GM18870 (cell line): ENCODE measurements at regions not wholly inside any gene's neighbourhood (a gene's known extent, or its start where the extent isn't known, plus 50 kb on each side); places are given as distances from the start of the nearest gene placed in this dataset.

Experiments used
- ATAC-seq: cut with Tn5 transposase; IDR thresholded peaks from one replicate; pipeline ENCODE4 v1.9.1; 2021; ENCODE audit warnings: moderate library complexity; ENCODE audit not compliant: unreplicated experiment

DNA sequence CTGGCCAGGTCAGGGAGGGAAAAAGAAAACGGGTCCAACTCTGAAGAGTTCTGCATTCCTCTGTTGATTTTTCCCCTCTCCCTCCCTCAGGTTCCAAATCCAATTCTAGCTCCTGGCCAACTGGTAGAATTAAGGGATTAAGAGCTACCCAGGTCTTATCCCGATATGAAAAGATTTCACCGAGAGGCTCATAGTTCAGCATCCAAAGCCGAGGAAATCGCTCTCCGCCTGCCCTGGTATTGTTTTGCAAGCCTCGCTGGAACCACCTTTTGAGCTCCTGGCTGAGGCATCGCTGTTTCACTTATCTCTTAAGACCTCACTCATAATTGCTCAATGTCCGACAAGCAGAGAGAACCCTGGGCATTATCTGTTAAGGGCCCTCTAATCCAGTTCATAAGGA lies 180.4 kb downstream of the URI1 start:
- ATAC-seq, result no peak

DNA sequence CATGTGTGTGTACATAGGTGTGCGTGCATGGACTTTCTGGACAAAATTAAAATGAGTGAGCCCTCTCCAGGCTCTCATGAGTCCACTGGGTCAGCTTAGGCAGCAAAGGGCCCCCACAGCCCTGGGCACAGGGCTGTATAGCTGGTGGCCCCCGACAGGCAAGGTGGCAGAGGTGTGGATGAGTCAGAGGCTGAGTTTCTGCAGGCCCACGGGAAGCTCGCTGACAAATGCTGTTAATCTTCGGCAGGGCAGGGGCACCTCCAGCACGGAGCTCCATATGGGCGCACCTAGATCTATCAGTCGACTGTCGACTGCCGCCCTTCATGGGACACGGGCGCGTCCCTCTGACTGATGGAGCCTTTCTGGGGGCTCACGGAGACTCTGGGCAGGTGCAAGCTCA lies 181.1 kb downstream of the URI1 start:
- ATAC-seq, result no peak

DNA sequence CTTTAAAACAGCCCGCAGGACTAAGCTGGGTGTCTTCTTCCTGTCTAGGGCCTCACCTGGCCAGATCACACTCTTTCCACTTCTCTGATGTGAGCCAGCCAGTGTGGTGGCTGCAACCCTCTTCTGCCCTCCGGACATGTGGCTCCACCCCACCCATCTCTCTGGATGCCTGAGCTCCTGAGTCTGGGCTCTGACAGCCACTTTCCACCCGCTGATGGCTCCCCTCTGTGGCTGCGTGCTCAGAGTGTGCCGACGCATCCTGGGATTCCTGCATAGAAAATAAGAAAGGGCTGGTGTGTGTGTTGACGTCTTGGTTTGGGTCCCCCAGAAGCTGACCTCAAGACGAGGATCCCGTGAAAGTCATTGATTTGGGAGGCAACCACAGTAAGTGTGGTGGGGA lies 181.6 kb downstream of the URI1 start:
- no peak for ATAC-seq

DNA sequence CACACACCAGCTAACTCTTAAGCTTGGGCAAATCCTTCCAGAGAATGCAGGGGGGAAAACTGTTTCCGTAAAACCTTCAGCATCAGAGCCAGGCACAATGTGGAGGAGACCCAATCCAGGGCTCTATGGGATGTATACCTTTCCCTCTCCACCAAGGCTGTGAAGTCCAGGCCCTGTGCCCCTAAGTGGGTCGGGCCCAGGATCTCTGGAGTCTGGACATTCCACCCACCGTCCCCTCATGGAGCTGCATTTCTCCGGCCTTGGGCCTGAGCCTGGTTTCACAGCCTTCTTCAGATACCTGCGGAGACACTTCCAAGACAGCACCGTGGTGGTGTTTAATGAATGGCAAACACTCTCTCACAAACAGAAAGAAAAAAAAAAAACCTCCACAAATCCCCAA lies 186.2 kb downstream of the URI1 start:
- ATAC-seq, result no peak

DNA sequence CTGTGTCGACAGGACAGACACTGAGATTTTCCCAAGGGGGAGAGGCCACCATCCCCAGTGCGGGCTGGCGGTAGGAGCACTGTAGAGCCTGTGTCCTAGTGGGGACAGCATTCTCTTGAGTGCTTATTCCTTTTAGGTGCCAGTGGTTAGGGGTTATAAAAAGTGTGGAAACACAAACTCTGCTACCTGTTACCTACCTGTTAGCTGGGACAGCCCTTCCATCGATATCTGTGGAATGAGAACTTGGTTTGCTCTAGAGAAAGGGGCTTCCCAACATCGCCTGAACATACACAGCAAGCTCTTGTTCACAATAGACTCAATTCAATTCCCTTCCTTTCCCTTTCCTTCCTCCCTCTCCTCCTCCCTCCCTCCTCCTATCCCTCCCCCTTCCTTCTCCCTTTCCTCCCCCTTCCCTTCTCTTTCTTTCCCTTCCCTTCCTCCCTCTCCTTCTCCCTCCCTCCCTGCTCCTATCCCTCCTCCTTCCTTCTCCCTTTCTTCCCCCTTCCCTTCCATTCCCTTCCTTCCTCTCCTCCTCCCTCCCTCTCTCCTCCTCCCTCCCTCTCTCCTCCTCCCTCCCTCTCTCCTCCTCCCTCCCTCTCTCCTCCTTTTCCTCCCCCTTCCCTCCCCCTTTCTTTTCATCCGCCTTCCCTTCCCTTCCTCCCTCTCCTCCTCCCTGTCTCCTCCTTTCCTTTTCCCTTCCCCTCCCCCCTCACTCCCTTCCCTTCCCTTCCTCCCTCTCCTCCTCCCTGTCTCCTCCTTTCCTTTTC lies 188.5 kb downstream of the URI1 start:
- no peak for ATAC-seq

DNA sequence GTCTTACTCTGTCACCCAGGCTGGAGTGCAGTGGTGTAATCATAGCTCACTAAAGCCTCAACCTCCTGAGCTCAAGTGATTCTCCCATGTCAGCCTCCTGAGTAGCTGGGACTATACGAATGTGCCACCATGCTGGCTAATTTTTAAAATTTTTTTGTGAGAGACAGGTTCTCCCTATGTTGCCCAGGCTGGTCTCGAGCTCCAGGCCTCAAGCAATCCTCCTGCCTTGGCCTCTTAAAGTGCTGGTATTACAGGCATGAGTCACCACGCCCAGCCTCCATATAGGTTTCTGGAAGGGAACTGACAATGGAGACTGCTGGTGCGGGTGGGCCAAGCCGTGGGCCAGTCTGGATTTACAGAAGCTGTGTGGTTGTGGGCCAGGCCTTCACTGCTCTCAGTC lies 189.2 kb downstream of the URI1 start:
- ATAC-seq, result no peak

DNA sequence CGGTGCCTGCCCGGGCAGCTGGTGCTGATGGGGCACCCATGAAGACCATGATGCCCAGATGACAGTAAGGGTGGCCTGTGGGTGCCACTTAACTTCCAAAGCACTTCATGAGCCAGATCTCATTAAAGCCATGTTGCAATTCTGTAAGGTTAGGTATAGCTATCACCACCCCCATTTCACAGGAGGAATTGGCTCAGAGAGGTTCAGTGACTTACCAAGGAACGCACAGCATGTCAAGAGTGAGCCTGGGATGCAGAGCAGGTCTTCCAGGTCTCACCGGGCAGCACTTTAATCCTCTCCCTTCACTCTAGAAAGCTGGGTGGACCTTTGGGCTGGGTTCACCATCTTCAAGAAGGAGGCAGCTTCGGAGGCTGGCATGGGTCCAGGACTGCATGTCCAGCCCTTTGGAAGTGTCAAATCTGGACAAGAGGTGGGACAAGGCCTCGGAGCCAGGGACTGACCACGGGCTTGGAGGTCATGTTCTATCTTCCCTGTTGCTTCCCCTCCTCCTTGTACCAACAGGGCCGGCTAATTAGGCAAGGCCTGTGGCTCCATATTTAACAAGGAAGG lies 189.8 kb downstream of the URI1 start:
- no peak for ATAC-seq

DNA sequence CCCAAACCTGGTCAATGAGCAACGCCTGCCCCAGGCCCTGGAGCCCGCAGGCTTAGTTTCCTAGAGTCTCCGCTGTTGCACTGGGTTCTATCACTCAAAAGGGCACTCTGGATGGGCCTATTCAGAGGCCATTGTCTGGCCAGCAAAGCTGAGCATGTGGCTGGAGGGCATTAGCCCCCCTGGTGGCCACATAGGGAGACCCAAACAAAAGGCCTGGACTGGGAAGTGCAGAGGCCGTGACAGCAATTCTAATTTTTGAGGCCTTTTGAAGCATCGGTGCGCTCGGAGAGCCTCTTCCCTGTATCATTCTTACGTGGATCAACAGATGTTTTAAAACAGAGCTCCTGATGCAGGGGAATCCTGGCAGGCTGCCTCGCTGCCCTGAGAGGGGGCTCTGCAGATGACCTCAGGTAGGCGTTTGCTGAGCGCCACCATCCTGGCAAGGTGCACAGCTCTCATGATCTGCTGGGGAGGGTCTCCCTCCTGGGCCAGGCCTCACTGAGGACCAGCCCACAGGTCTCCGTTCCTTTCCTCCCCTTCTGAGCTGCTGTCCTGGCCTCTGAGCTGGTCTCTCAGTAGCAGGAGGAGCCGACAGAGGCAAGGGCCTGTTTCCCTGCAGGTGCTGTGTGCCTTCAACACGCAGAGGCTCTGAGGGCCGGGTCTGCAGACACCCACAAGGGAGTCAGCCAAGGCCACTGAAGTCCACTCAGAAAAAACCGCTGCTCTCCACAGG lies 190.5 kb downstream of the URI1 start:
- ATAC-seq, result no peak

DNA sequence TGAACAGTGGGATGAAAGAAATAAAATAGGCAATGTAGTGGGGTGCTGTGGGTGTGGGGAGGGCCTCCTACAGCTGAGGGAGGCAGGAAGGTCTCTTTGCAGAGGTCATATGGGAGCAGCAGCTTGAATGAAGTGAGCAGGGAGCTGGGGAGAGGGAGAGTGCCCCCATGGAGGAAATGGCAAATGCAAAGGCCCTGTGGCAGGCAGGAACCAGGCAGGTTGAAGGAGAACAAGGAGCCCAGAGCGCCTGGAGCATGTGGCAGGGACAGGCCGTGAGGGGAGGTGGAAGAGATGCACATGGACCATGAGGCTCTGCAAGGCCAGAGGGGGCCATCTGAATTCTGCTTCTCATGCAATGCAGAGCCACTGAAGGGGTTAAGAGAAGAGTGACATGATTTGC lies 191.8 kb downstream of the URI1 start:
- ATAC-seq, result no peak

DNA sequence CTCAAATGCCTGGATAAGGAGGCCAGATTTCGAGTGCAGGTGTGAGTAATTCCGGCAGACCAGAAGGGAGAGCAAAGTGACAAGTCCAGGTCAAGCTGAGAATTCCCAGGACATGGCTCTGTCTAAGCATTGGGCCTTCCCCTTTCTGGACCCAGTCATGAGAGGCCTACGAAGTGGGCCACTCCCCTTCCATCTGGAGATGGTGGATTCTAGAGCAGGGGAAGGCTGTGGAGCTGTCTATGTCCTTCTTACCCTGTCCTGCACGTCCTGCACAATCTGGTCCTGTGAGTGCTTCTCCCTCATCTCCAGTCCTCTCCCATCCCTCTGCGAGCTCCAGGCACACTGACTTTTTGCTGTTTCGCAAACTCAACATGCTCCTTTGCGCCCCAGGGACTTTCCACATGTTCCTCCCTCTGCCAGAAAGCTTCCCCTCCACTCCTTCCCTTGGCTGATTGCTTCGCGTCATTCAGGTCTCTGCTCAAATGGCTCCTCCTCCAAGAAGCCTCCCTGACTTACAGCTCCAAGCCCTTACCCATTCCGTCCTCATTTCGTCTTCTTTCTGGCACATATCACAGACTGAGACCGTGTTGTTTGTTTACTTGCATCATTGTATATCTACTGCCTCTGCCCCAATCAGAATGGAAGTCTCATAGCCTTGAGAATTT lies 193.2 kb downstream of the URI1 start:
- no peak for ATAC-seq

DNA sequence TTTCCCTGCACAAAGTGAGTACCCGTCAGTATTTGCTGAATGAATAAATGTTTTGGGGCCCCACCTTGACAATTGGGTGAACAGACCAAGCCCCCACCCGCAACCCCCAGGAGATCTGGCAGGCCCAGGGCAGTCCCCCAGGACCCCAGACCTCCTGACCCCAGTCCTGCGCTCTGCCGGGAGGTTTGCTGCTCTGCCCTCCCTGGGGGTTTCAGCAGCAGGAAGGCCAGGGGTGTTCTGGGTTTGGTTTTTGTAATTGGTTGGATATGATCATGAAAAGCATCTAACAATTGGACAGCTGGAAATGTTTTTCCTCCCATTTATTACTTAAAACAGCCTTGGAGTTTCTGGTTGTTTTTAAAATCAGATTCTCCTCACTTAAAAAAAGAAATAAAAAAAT lies 193.8 kb downstream of the URI1 start:
- ATAC-seq, result no peak

DNA sequence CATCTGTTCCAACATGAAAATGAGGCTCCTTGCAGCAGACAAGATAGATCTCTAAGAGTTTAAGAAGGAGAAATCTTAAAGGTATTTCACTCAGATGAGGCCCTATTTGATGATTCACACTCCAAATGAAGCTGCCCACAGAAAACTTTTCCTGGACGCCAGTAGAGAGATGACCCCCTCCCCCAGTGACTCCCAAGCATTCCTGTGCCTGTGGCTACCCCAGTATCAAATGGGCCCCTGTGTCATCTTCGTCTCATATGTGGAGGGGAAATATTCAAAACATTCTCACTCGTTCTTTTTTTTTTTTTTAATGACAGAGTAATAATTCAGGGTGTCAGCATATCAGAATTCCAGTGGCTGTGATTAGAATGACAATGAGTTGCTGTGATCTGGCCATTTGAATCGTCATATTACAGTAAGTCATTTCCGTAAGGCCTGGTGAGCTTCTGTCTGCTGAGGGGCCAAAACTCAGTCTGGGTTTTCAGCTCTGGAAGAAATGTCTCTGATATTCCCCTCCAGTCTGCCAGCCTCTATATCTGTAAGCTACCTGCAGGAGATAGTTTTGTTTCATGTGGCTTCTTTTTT lies 194.7 kb downstream of the URI1 start:
- no peak for ATAC-seq

DNA sequence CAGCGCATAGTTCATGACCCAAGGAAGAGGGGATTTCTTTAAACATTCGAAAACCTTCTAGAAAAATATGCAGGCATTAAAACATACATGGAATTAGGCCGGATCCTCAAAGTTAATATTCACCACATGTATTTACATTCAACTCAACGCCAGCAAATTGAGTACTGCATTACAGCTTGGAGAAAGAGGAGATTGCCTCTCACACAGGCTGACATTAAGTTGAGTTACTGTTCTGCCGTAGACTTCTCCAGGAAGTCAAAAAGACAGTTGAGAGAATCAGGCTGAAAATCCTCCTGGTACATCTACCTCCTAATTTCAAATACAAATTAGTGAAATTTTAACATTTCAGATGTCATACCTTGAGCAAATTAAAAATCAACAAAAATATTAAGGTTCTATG lies 195.7 kb downstream of the URI1 start:
- ATAC-seq, result no peak

DNA sequence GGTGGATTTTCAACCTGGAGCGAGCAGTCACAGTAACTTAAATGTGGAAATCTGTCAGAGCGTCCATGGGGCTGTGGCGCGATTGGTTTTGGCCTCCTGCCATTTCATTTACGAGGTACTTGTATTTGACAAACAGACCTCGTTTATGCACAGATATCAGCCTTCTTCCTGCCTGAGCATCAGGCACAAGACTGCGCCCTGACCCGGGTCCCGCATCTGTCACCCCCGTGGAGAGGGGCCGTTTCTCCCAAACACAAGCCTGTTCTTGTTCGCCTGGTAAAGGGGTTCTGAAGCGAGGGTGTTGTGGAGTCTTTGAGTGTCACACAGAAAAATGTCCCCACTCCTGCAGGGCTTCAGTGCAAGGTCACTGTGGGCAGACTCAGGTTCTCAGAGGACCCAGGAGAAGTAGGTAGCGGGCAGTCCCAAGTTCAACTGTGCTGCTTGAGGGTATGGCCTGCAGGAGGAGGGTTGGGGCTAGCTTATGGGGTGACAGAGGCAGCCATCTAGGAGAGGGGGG lies 202.3 kb downstream of the URI1 start:
- ATAC-seq, result no peak

DNA sequence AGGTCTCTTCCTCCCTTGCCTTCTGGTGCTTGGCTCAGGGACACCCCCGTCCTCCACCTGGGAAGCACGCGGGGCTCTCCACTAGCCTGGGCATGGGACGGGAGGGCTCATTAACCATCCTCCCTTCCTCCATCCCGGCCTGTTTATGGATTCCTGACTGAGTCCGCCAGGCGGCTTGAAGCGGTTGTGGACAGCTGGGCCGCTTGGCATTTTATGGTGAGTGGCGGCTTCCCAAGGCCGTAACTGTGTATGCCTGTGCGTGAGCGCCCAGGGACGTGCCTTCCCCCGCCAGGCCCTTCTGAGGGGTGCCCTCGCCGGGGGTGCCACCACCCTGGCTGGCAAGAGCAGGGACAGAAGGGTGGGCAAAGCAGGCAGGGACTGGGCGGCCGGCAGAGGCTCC lies 202.8 kb downstream of the URI1 start:
- no peak for ATAC-seq

DNA sequence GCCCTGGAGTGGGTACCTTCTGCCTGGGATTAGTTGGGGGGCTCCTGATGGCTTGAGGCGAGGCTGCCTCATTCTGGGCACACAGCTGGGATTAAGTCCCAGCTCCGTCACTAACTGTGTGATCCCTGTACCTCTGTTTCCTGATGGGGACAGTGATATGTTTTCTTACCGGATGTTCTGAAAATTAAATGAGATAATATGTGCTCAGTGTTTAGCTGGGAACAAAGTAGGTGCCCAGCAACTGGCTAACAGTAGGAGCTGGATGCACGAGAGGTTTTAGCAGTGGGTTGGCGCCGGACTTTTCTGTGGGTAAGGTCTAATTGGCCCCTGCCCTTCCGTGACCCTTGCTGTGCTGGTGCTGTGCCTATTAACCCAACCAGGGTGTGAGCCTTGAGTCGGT lies 203.4 kb downstream of the URI1 start:
- no peak for ATAC-seq

DNA sequence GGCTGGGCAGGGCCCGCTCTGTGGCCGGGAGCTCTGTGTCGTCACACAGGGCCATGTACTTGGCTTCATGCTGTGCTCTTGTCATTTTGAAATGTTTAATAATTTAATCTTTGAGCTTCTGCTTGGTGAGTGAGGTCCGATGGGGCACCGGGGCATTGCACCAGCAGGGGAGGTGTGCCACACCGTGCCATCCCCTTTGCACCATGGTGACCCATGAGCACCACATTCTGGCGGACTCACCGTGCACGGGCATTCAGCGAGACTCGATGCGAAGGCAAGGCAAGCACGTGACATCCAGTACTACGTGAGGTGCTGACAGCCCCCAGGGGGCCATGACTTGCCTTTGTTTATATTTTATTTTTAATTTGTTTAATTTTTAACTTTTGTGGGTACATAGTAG lies 204.3 kb downstream of the URI1 start:
- ATAC-seq, result no peak

DNA sequence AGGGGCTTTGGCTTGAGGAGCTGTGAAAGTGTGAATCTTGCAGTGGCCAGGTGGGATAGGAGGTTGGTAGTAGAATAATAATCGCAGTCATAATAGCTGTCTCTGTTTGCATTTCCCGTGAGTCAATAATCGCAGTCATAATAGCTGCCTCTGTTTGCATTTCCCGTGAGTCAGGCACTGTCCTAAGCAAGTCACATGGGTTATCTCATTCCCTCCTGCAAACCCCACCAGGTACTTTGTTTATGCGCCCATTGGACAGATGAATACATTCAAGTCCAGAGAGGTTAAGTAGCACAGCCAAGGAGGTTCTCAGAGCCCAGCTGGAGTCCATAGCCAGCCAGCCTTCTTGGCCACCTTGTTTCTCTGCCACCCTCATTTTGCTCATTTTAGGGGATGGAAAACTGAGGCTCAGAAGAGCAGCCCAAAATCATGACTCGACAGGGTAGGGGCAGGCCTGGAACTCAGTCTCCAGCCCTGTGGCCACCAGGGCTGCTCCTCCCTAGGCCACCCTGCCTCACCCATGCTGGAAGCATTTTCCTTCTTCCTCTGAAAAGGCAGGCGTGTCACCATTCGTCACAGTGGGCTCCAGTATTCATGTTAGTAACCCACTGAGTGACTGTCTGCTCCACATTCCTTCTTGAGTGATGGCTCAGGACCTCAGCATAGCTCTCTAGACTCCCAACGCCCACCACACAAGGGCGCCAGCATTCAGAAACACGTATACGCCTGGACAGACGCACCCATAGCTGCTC lies 206.2 kb downstream of the URI1 start:
- ATAC-seq, result no peak

DNA sequence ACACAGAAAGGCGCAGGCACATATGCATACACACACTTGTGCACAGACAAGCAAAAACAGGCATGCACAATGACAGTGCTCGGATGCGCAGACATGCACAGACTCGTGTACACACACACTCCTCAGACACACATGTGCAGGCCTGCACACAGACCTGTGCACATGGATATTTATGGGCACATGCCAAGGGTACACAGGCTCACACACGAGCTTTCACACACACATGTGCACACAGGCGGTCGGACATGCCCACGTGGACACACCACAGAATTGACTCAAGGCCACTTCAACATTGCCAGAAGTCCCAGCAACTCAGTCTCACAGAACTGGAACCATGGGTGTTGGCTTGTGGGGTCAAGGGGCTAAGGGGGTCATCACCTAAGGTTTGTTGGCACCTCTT lies 206.8 kb downstream of the URI1 start:
- no peak for ATAC-seq

DNA sequence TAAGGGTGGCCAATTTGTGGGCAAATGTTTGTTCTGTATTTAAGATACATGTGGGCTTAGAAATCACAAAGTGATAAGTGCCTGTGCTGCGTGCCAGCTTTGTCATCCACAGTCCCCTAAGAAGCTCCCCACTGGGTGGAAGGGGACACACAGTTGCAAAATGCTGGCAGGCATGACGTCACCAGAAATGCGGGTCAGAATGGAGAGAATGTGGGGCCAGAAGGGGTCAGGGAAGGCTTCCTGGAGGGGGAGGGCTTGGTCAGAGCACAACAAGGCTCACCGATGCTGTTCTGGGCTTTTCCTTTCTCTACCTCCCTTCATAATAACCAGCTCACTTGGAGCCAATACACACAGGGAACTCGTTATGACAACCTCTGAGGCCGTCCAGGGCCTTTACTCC lies 207.3 kb downstream of the URI1 start:
- ATAC-seq, result no peak

DNA sequence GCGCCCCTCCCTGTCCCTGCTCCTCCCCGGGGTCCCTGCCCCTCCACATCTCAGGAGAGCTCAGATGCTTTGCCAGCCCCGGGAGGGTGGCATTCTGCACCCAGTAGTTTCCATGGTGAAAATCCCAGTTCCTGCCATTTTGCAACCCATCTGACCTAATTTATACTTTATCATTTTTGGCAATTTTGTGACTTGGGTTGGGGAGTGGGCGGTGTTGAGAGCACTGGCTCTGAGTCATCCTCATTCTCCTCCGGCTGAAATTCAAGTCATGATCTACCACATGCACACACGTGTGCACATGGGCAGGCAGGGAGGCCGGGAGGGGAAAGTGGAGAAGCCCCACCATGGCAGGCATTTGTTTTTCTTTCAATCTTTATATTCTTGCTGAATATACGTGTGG lies 208.6 kb downstream of the URI1 start:
- no peak for ATAC-seq
